OCI-LY3 (cell line): ENCODE measurements at regions not wholly inside any gene's neighbourhood (a gene's known extent, or its start where the extent isn't known, plus 50 kb on each side); places are given as distances from the start of the nearest gene placed in this dataset.

Source experiments
- CTCF ChIP-seq: fragments of 200-600, 300-600 bp; sonication (generic); IDR thresholded peaks from 2 replicates; pipeline ENCODE4 v1.5.1; 2014; ENCODE audit warnings: antibody characterized with exemption, low read length, low read depth
- EZH2phosphoT487 ChIP-seq: fragments of 200-600 bp; shearing (Covaris generic); IDR thresholded peaks from 2 replicates; pipeline ENCODE4 v1.6.1; 2018; ENCODE audit warnings: antibody characterized with exemption, mixed run types, low read depth

- TF ChIP-seq CTCF (no peak), EZH2phosphoT487 (no peak)
Observed at GRCh38 chr7:51551070-51551469, 234.5 kb upstream of the COBL start.
